OCI-LY1 (cell line): ENCODE measurements at regions not wholly inside any gene's neighbourhood (a gene's known extent, or its start where the extent isn't known, plus 50 kb on each side); places are given as distances from the start of the nearest gene placed in this dataset.

Experiments
- CTCF ChIP-seq: fragments of 200-600 bp; sonication (generic), shearing (Covaris generic); IDR thresholded peaks from 2 replicates; pipeline ENCODE4 v1.5.1; 2017; ENCODE audit warnings: mild to moderate bottlenecking, antibody characterized with exemption, low read length, moderate library complexity, mixed read lengths
- EZH2 ChIP-seq: fragments of 200-600 bp; sonication (generic), shearing (Covaris generic); IDR thresholded peaks from 2 replicates; pipeline ENCODE4 v1.8.0; 2017; ENCODE audit warnings: borderline replicate concordance, mixed run types, mild to moderate bottlenecking, antibody characterized with exemption, low read length, moderate library complexity, mixed read lengths

- TF ChIP-seq CTCF: no peak
- TF ChIP-seq EZH2: no peak
Measured at GRCh38 chr2:22521620-22522019, 863.4 kb upstream of the KLHL29 start.
